Right ventricle myocardium superior (tissue), 1 donor: ENCODE measurements at regions not wholly inside any gene's neighbourhood (a gene's known extent, or its start where the extent isn't known, plus 50 kb on each side); places are given as distances from the start of the nearest gene placed in this dataset.

Source experiments
- ATAC-seq: fragments of 200-7000 bp; cut with Tn5 transposase; one replicate; pipeline ENCODE4 v1.9.1; 2020; ENCODE audit warnings: mild to moderate bottlenecking; ENCODE audit not compliant: poor library complexity
- DNase-seq: peaks from one replicate; pipeline ENCODE4 v3.0.0-alpha.2; 2020
- intact Hi-C: fragments of 100-400 bp; cut with DNase I; formaldehyde crosslinking; loops from one replicate; pipeline ENCODE4 v1.11.2; 2022
- donor health status: DM: no; HTN: yes; CAD: no; lungs with severe emphysema.

- intact Hi-C loops: no loop called here
- ATAC-seq: no peak
- no peak for DNase-seq
Measured at GRCh38 chr12:93944911-93945310, 203.5 kb upstream of the PLXNC1 start.

- ATAC-seq (no peak), DNase-seq (no peak)
- intact Hi-C loops: no loop called here
Measured at GRCh38 chr12:93946542-93947150, 201.7 kb upstream of the PLXNC1 start.

GRCh38 chr12:93947486-93947885, 200.9 kb upstream of the PLXNC1 start:
- ATAC-seq (no peak), DNase-seq (no peak)
- intact Hi-C loops: no loop called here

- intact Hi-C loops: no loop called here
- DNase-seq: no peak
- no peak for ATAC-seq
Measured at GRCh38 chr12:93950311-93950710, 198.1 kb upstream of the PLXNC1 start.

GRCh38 chr12:93954166-93955112, 193.9 kb upstream of the PLXNC1 start:
- DNase-seq (peak; percentile 70), ATAC-seq (peak; percentile 92)
- intact Hi-C loops: no loop called here

GRCh38 chr12:93956551-93956950, 191.8 kb upstream of the PLXNC1 start:
- ATAC-seq: no peak
- intact Hi-C loops: no loop called here
- DNase-seq: no peak

- intact Hi-C loops: no loop called here
- ATAC-seq (no peak), DNase-seq (no peak)
Measured at GRCh38 chr12:93957168-93957567, 191.2 kb upstream of the PLXNC1 start.

GRCh38 chr12:93957870-93958269, 190.5 kb upstream of the PLXNC1 start:
- ATAC-seq (no peak), DNase-seq (no peak)
- intact Hi-C loops: no loop called here

- no peak for DNase-seq
- ATAC-seq: no peak
- intact Hi-C loops: no loop called here
Measured at GRCh38 chr12:93959657-93960056, 188.7 kb upstream of the PLXNC1 start.

GRCh38 chr12:93960521-93960920, 187.9 kb upstream of the PLXNC1 start:
- intact Hi-C loops: no loop called here
- ATAC-seq: no peak

GRCh38 chr12:93962336-93962735, 186.0 kb upstream of the PLXNC1 start:
- ATAC-seq (no peak), DNase-seq (no peak)
- intact Hi-C loops: no loop called here

More at GRCh38 chr12:93960521-93960920, 187.9 kb upstream of the PLXNC1 start:
- no peak for DNase-seq

GRCh38 chr12:93964936-93965335, 183.4 kb upstream of the PLXNC1 start:
- intact Hi-C loops: no loop called here
- ATAC-seq: no peak

GRCh38 chr12:93966516-93967133, 181.8 kb upstream of the PLXNC1 start:
- ATAC-seq (no peak), DNase-seq (no peak)
- intact Hi-C loops: no loop called here

More at GRCh38 chr12:93964936-93965335, 183.4 kb upstream of the PLXNC1 start:
- no peak for DNase-seq

GRCh38 chr12:93967454-93967853, 180.9 kb upstream of the PLXNC1 start:
- ATAC-seq: no peak
- DNase-seq: no peak
- intact Hi-C loops: no loop called here

- intact Hi-C loops: no loop called here
- ATAC-seq (no peak), DNase-seq (no peak)
Measured at GRCh38 chr12:93968536-93969285, 179.7 kb upstream of the PLXNC1 start.

GRCh38 chr12:93970900-93971688, 177.3 kb upstream of the PLXNC1 start:
- ATAC-seq (no peak), DNase-seq (no peak)
- intact Hi-C loops: loop anchor here (10.0 kb wide), 2 partner anchors 206 to 406 kb away; no protein-coding TSS in a partner anchor

GRCh38 chr12:93972411-93973208, 175.8 kb upstream of the PLXNC1 start:
- DNase-seq (no peak), ATAC-seq (no peak)
- intact Hi-C loops: loop anchor here (10.0 kb wide), 2 partner anchors 208 to 408 kb away; no protein-coding TSS in a partner anchor
